SK-N-SH treated with all-trans-retinoic acid at 6 μM for 48 hours (cell line): ENCODE measurements at regions not wholly inside any gene's neighbourhood (a gene's known extent, or its start where the extent isn't known, plus 50 kb on each side); places are given as distances from the start of the nearest gene placed in this dataset.

Source experiments
- TCF4 ChIP-seq: fragments of 250-450 bp; sonication (Bioruptor Pico); IDR thresholded peaks from 2 replicates; pipeline ENCODE4 v1.8.0; 2021; ENCODE audit warnings: mild to moderate bottlenecking, moderate library complexity, borderline replicate concordance
- ZNF8 ChIP-seq: fragments of 450-650 bp; formaldehyde crosslinking; IDR thresholded peaks from 2 replicates; pipeline ENCODE4 v1.5.0; 2020; ENCODE audit warnings: mild to moderate bottlenecking, moderate library complexity
- TF ChIP-seq, protein P1 (sequence below): fragments of 250-450 bp; sonication (Bioruptor Pico); IDR thresholded peaks from 2 replicates; pipeline ENCODE4 v1.5.0; 2020; ENCODE audit warnings: mild to moderate bottlenecking, moderate library complexity

DNA sequence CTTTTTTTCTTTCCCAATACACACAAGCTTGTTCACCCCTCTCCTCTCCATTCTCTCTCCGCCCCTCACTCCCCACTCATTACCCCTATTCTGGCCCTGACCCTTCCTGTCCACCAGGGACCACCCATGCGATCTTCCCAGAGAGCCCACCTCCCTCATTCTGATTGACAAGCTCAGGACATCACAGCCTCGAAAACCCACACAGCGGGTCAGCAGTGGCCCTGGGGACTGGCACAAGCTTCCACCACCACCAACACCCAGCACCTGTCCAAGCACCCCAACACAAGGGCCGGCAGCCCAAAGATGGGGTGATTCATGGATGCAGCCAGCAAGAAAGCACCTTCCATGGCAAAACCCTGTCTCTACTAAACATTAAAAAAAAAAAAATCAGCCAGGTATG is 50.0 kb upstream of the USP6NL start (continued):
- TF ChIP-seq, protein P1, sequence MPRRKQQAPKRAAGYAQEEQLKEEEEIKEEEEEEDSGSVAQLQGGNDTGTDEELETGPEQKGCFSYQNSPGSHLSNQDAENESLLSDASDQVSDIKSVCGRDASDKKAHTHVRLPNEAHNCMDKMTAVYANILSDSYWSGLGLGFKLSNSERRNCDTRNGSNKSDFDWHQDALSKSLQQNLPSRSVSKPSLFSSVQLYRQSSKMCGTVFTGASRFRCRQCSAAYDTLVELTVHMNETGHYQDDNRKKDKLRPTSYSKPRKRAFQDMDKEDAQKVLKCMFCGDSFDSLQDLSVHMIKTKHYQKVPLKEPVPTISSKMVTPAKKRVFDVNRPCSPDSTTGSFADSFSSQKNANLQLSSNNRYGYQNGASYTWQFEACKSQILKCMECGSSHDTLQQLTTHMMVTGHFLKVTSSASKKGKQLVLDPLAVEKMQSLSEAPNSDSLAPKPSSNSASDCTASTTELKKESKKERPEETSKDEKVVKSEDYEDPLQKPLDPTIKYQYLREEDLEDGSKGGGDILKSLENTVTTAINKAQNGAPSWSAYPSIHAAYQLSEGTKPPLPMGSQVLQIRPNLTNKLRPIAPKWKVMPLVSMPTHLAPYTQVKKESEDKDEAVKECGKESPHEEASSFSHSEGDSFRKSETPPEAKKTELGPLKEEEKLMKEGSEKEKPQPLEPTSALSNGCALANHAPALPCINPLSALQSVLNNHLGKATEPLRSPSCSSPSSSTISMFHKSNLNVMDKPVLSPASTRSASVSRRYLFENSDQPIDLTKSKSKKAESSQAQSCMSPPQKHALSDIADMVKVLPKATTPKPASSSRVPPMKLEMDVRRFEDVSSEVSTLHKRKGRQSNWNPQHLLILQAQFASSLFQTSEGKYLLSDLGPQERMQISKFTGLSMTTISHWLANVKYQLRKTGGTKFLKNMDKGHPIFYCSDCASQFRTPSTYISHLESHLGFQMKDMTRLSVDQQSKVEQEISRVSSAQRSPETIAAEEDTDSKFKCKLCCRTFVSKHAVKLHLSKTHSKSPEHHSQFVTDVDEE (CRISPR knock-in tag), result no peak
- no peak for TF ChIP-seq TCF4 (CRISPR knock-in tag)
- no peak for TF ChIP-seq ZNF8 (CRISPR knock-in tag)
